GM21528 (cell line): ENCODE measurements at regions not wholly inside any gene's neighbourhood (a gene's known extent, or its start where the extent isn't known, plus 50 kb on each side); places are given as distances from the start of the nearest gene placed in this dataset.
A peak's percentile ranks its signal among the peaks of the same experiment; 100 is the strongest.
"Not testable (repeated sequence)": the region's sequence is repeated elsewhere in the genome, so short reads cannot be mapped to it uniquely, and the experiment has no call there.

Experiments
- ATAC-seq: cut with Tn5 transposase; IDR thresholded peaks from one replicate; pipeline ENCODE4 v1.9.1; 2021; ENCODE audit warnings: mild to moderate bottlenecking, moderate library complexity; ENCODE audit not compliant: unreplicated experiment, low FRiP score

GRCh38 chr12:46087916-46088439, 97.6 kb upstream of the SCAF11 start:
- no peak for ATAC-seq

- ATAC-seq = no peak
Measured at GRCh38 chr12:46084666-46085631, 94.6 kb upstream of the SCAF11 start.

GRCh38 chr12:46082490-46083200, 92.3 kb upstream of the SCAF11 start:
- ATAC-seq = no peak

- no peak for ATAC-seq
Measured at GRCh38 chr12:46073321-46073720, 82.9 kb upstream of the SCAF11 start.

GRCh38 chr12:46071769-46072624, 81.6 kb upstream of the SCAF11 start:
- peak; percentile 97 for ATAC-seq

- no peak for ATAC-seq
Measured at GRCh38 chr12:46071335-46071734, 81.0 kb upstream of the SCAF11 start.

- ATAC-seq = no peak
Measured at GRCh38 chr12:46067094-46067493, 76.7 kb upstream of the SCAF11 start.

GRCh38 chr12:46065412-46066166, 75.2 kb upstream of the SCAF11 start:
- peak; percentile 73 for ATAC-seq

- ATAC-seq = no peak
Measured at GRCh38 chr12:46064548-46064947, 74.2 kb upstream of the SCAF11 start.

GRCh38 chr12:46058697-46059096, 68.3 kb upstream of the SCAF11 start:
- ATAC-seq = not testable (repeated sequence)

- no peak for ATAC-seq
Measured at GRCh38 chr12:46050805-46051204, 60.4 kb upstream of the SCAF11 start.

GRCh38 chr12:46049665-46050064, 59.3 kb upstream of the SCAF11 start:
- ATAC-seq = no peak

- no peak for ATAC-seq
Measured at GRCh38 chr12:46046436-46046835, 56.1 kb upstream of the SCAF11 start.

- no peak for ATAC-seq
Measured at GRCh38 chr12:46043972-46044520, 53.7 kb upstream of the SCAF11 start.
